ENCODE measurements at regions not wholly inside any gene's neighbourhood (a gene's known extent, or its start where the extent isn't known, plus 50 kb on each side); places are given as distances from the start of the nearest gene placed in this dataset.

DNA sequence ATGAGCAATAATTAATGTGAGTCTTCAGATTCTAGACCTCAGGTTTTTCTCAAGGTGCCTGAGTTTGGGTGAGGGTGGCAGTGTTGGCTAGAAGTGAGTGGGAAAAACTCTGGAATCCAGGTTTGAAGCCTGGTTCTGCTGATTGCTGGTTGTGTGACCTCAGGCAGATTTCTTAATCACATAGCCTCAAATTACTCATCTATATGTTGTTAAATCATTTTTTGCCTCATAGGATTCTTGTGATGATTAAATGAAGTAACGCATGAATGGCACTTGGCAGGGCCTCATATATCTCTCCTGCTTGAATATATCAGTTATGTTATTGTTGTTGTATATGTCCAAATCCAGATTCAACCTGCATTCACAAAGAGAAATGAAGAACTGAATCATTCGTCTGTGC is 60.5 kb downstream of the NR2F2 start:
- Histone ChIP-seq H3K4me3 (ENCODE audit: low read depth, low read length) (no peak overlapping the region), H3K9me3 (ENCODE audit: control insufficient read depth, insufficient read depth, low read depth, low read length) (no peaks in the 10 kb centered on the region), H3K27ac (ENCODE audit: extremely low read depth, low read depth, low read length) (no peak overlapping the region), H3K4me1 (ENCODE audit: control insufficient read depth, insufficient read depth, low read length) (no peaks in the 10 kb centered on the region), H3K36me3 (ENCODE audit: control insufficient read depth in 2 of 2, insufficient read depth in 1 of 2, low read length in 2 of 2) (no peaks in the 10 kb centered on the region)
- TF ChIP-seq ZNF16 (tag by site-specific recombination; IDR thresholded peaks at IDR 0.05; ENCODE audit: low read depth) (no peak), ZNF214 (tag by site-specific recombination; IDR thresholded peaks at IDR 0.05; ENCODE audit: borderline replicate concordance) (no peak), ZNF433 (tag by site-specific recombination; IDR thresholded peaks at IDR 0.05; ENCODE audit: low read depth) (no peak)
- ChIA-PET POLR2A (no interaction called here), CTCF (no interaction called here)

- ChIA-PET POLR2A (no interaction called here), CTCF (interaction anchor here (0.7 kb wide), 1 partner anchor 1205 kb away, joined by 3 read pairs; no protein-coding TSS in a partner anchor)
- H3K4me3 ChIP-seq (ENCODE audit: low read depth, low read length): no peak overlapping the region
- H3K27ac ChIP-seq (ENCODE audit: extremely low read depth, low read depth, low read length): no peak overlapping the region
- no peaks in the 10 kb centered on the region for H3K4me1 ChIP-seq (ENCODE audit: control insufficient read depth, insufficient read depth, low read length)
- H3K9me3 ChIP-seq (ENCODE audit: control insufficient read depth, insufficient read depth, low read depth, low read length): no peaks in the 10 kb centered on the region
- TF ChIP-seq ZSCAN16 (tag by site-specific recombination; IDR thresholded peaks at IDR 0.05) (no peak), ZFP41 (tag by site-specific recombination; IDR thresholded peaks at IDR 0.05; ENCODE audit: borderline replicate concordance) (no peak)
- no peaks in the 10 kb centered on the region for H3K36me3 ChIP-seq (ENCODE audit: control insufficient read depth in 2 of 2, insufficient read depth in 1 of 2, low read length in 2 of 2)
These were observed 62.1 kb downstream of the NR2F2 start for GRCh38 chr15:96392380-96393208.

DNA sequence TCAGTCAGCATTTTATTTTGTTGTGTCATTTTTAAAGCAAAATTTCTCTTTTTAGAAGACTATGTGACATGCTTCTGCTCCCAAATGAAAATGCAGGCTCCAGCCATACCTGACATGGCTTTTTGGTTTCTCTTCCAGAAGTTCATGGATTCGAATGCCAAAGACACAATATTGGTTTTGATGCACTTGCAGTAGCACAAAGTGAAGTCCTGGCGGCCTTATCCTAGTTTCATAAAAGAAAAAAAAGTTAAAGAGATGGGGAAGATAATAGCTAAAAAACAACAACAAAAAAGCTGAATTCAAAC is 62.7 kb downstream of the NR2F2 start:
- Histone ChIP-seq H3K4me1 (ENCODE audit: control insufficient read depth, insufficient read depth, low read length) (no peaks in the 10 kb centered on the region), H3K4me3 (ENCODE audit: low read depth, low read length) (no peak overlapping the region), H3K27ac (ENCODE audit: extremely low read depth, low read depth, low read length) (no peak overlapping the region), H3K36me3 (ENCODE audit: control insufficient read depth in 2 of 2, insufficient read depth in 1 of 2, low read length in 2 of 2) (no peaks in the 10 kb centered on the region), H3K9me3 (ENCODE audit: control insufficient read depth, insufficient read depth, low read depth, low read length) (no peaks in the 10 kb centered on the region)
- ChIA-PET POLR2A (no interaction called here), CTCF (interaction anchor here (0.7 kb wide), 1 partner anchor 1204 kb away, joined by 3 read pairs; no protein-coding TSS in a partner anchor)
- TF ChIP-seq KLF7 (tag by site-specific recombination; IDR thresholded peaks at IDR 0.05; ENCODE audit: borderline replicate concordance) (no peak), ZNF239 (tag by site-specific recombination; IDR thresholded peaks at IDR 0.05) (no peak), ZNF398 (tag by site-specific recombination; IDR thresholded peaks at IDR 0.05) (no peak), KLF9 (tag by site-specific recombination; IDR thresholded peaks at IDR 0.05; ENCODE audit: low read depth) (no peak), RBAK (tag by site-specific recombination; IDR thresholded peaks at IDR 0.05) (no peak), ZBTB7A (tag by site-specific recombination; IDR thresholded peaks at IDR 0.05; ENCODE audit: low read depth) (no peak), ZNF76 (tag by site-specific recombination; IDR thresholded peaks at IDR 0.05; ENCODE audit: borderline replicate concordance, low read depth) (no peak), ZBTB8A (tag by site-specific recombination; IDR thresholded peaks at IDR 0.05) (no peak), ZNF302 (tag by site-specific recombination; IDR thresholded peaks at IDR 0.05; ENCODE audit: low read depth) (no peak), ZNF184 (tag by site-specific recombination; IDR thresholded peaks at IDR 0.05) (no peak), ZNF843 (tag by site-specific recombination; IDR thresholded peaks at IDR 0.05) (no peak), ZNF621 (tag by site-specific recombination; IDR thresholded peaks at IDR 0.05) (no peak), BCL11B (tag by site-specific recombination; IDR thresholded peaks at IDR 0.05; ENCODE audit: low read depth) (no peak)
- TF ChIP-seq, protein P1, sequence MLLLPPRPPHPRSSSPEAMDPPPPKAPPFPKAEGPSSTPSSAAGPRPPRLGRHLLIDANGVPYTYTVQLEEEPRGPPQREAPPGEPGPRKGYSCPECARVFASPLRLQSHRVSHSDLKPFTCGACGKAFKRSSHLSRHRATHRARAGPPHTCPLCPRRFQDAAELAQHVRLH (tag by site-specific recombination; IDR thresholded peaks at IDR 0.05): no peak

Data from HEK293 (cell line).